GM23248 (cell line): ENCODE measurements at regions not wholly inside any gene's neighbourhood (a gene's known extent, or its start where the extent isn't known, plus 50 kb on each side); places are given as distances from the start of the nearest gene placed in this dataset.

ENCODE experiments used
- EZH2 ChIP-seq: fragments of 200-600 bp; sonication (generic); IDR thresholded peaks from 2 replicates; pipeline ENCODE4 v1.6.1; 2018; ENCODE audit warnings: antibody characterized with exemption, mild to moderate bottlenecking; ENCODE audit not compliant: insufficient read depth, poor library complexity, severe bottlenecking
- EZH2phosphoT487 ChIP-seq: fragments of 200-600 bp; sonication (generic); IDR thresholded peaks from 2 replicates; pipeline ENCODE4 v1.6.1; 2018; ENCODE audit warnings: antibody characterized with exemption, moderate library complexity, mild to moderate bottlenecking, low read depth; ENCODE audit not compliant: insufficient read depth

GRCh38 chr13:21777166-21777565, 106.3 kb downstream of the FGF9 start:
- TF ChIP-seq EZH2phosphoT487 (no peak), EZH2 (no peak)
